Endothelial cell of umbilical vein (primary cell): ENCODE measurements at regions not wholly inside any gene's neighbourhood (a gene's known extent, or its start where the extent isn't known, plus 50 kb on each side); places are given as distances from the start of the nearest gene placed in this dataset.

ENCODE experiments used
- BruUV-seq: library from RNA; stranded (reverse); fragments of 400-500 nt; replicated peaks from 2 replicates; lab custom pipeline; 2021; lab: Mats Ljungman, UMichigan
- CTCF ChIA-PET: fragments of 300-600, 350-600 bp; sonication (Branson Sonifier 250); formaldehyde crosslinking; loops from one replicate; lab custom pipeline; 2021; ENCODE audit warnings: antibody characterized with exemption, inconsistent platforms; lab: Charles Lee
- POLR2A ChIA-PET: fragments of 300-600, 350-600 bp; sonication (Branson Sonifier 250); formaldehyde crosslinking; loops from one replicate; lab custom pipeline; 2021; ENCODE audit warnings: antibody characterized with exemption, inconsistent platforms; lab: Charles Lee
- DNase-seq: peaks from one replicate; pipeline ENCODE4 v3.0.0-alpha.2; 2011; ENCODE audit warnings: low read depth, low spot score
- FAIRE-seq: peaks from 2 replicates; lab custom pipeline; 2011; peaks lifted over from hg19 to GRCh38; lab: Jason Lieb, UNC
- H2AFZ ChIP-seq: 2 replicates; pipeline ENCODE4 v1.6.0; 2012; ENCODE audit warnings: low read depth, low read length, control low read depth, inconsistent platforms
- H3K27ac ChIP-seq: 2 replicates; pipeline ENCODE4 v1.5.1; 2011; ENCODE audit warnings: low read depth, mild to moderate bottlenecking, control low read depth, low read length, moderate library complexity; ENCODE audit not compliant: insufficient read depth
- H3K27me3 ChIP-seq, 2 experiments: 2 replicates each; pipeline versions ENCODE4 v1.6.0 to v1.6.1; 2011; ENCODE audit warnings: low read length in 2 of 2, mixed read lengths in 1 of 2; ENCODE audit not compliant: control insufficient read depth in 2 of 2, insufficient read depth in 2 of 2
- H3K36me3 ChIP-seq, 2 experiments: 2 replicates in 1 of 2; 3 replicates in 1 of 2; pipeline ENCODE4 v1.5.1; 2011; ENCODE audit warnings: low read length in 2 of 2, mild to moderate bottlenecking in 1 of 2, moderate library complexity in 1 of 2; ENCODE audit not compliant: control insufficient read depth in 2 of 2, insufficient read depth in 2 of 2; ENCODE audit errors: extremely low read depth in 1 of 2
- H3K4me1 ChIP-seq: 3 replicates; pipeline ENCODE4 v1.5.1; 2011; ENCODE audit warnings: mild to moderate bottlenecking, low read length; ENCODE audit not compliant: control insufficient read depth, insufficient read depth; ENCODE audit errors: extremely low read depth
- H3K4me2 ChIP-seq: 2 replicates; pipeline ENCODE4 v1.6.1; 2011; ENCODE audit warnings: low read length, control low read depth, mixed read lengths; ENCODE audit not compliant: insufficient read depth
- H3K4me3 ChIP-seq, 3 experiments: fragments of 200-600 bp in 1 of 3; sonication (generic), shearing (Covaris generic) in 1 of 3; replicated peaks in 1 of 3; 2 replicates each; pipeline ENCODE4 v1.5.1; 2011 to 2016; ENCODE audit warnings: control low read depth in 3 of 3, low read length in 3 of 3, mild to moderate bottlenecking in 2 of 3, inconsistent platforms in 1 of 3, low read depth in 1 of 3, moderate library complexity in 1 of 3; ENCODE audit not compliant: insufficient read depth in 1 of 3
- H3K79me2 ChIP-seq: 2 replicates; pipeline ENCODE4 v1.6.0; 2012; ENCODE audit warnings: low read length, inconsistent platforms; ENCODE audit not compliant: control insufficient read depth, insufficient read depth
- H3K9ac ChIP-seq: replicated peaks from 2 replicates; pipeline ENCODE3; 2011; ENCODE audit warnings: low read length, control low read depth; ENCODE audit not compliant: insufficient read depth; ENCODE audit errors: extremely low read depth
- H3K9me1 ChIP-seq: replicated peaks from 3 replicates; pipeline ENCODE4 v1.6.0; 2011; ENCODE audit warnings: mild to moderate bottlenecking, low read length; ENCODE audit not compliant: control insufficient read depth, insufficient read depth; ENCODE audit errors: extremely low read depth
- H3K9me3 ChIP-seq: replicated peaks from 2 replicates; pipeline ENCODE4 v1.5.1; 2012; ENCODE audit warnings: low read length, inconsistent platforms; ENCODE audit not compliant: control insufficient read depth, insufficient read depth
- H4K20me1 ChIP-seq: replicated peaks from 2 replicates; pipeline ENCODE3; 2011; ENCODE audit warnings: mild to moderate bottlenecking, low read length; ENCODE audit not compliant: control insufficient read depth, insufficient read depth; ENCODE audit errors: extremely low read depth
- CTCF ChIP-seq, 2 donors: IDR thresholded peaks; 1 replicate in 1 of 2; 2 replicates in 1 of 2; pipeline ENCODE4 v1.5.1; 2011; ENCODE audit warnings: low read length in 2 of 2, mild to moderate bottlenecking in 2 of 2, moderate library complexity in 2 of 2, control low read depth in 1 of 2, inconsistent platforms in 1 of 2, low read depth in 1 of 2; ENCODE audit not compliant: insufficient read depth in 1 of 2; ENCODE audit errors: extremely low read depth in 1 of 2
- EZH2 ChIP-seq: IDR thresholded peaks from 2 replicates; pipeline ENCODE4 v1.6.1; 2012; ENCODE audit warnings: borderline replicate concordance, low read depth, mild to moderate bottlenecking, moderate library complexity, low read length, inconsistent platforms; ENCODE audit not compliant: severe bottlenecking
- FOS ChIP-seq: IDR thresholded peaks from 2 replicates; pipeline ENCODE4 v1.6.1; 2011; ENCODE audit warnings: mild to moderate bottlenecking, low read length, moderate library complexity, borderline replicate concordance; ENCODE audit not compliant: insufficient read depth
- GATA2 ChIP-seq: IDR thresholded peaks from 2 replicates; pipeline ENCODE4 v1.7.0; 2011; ENCODE audit warnings: low read depth, mild to moderate bottlenecking, moderate library complexity, mixed read lengths, low read length; ENCODE audit not compliant: insufficient read length, insufficient read depth
- JUN ChIP-seq: IDR thresholded peaks from 2 replicates; pipeline ENCODE4 v1.6.1; 2011; ENCODE audit warnings: borderline replicate concordance, low read depth; ENCODE audit not compliant: insufficient read length, insufficient read depth
- MAX ChIP-seq: IDR thresholded peaks from 2 replicates; pipeline ENCODE4 v1.6.1; 2011; ENCODE audit not compliant: insufficient read depth, insufficient read length
- POLR2A ChIP-seq: IDR thresholded peaks from 2 replicates; pipeline ENCODE4 v1.6.1; 2012; ENCODE audit warnings: low read depth, mild to moderate bottlenecking, control low read depth, low read length
- POLR2AphosphoS5 ChIP-seq: IDR thresholded peaks from 2 replicates; pipeline ENCODE4 v1.6.1; 2012; ENCODE audit warnings: low read depth, mild to moderate bottlenecking, control low read depth, low read length, moderate library complexity; ENCODE audit not compliant: insufficient read depth
- dilution Hi-C: fragments of 300-500 bp; cut with MboI; formaldehyde crosslinking; loops from one replicate; pipeline ENCODE4 v1.15.0; 2019; ENCODE audit warnings: low sequenced_read_pairs; ENCODE audit not compliant: extremely low pct_ligation_motif_present
- intact Hi-C: fragments of 100-400 bp; cut with micrococcal nuclease; formaldehyde crosslinking; loops from one replicate; pipeline ENCODE4 v1.10.0; 2022

GRCh38 chr6:137660296-137660731 lies 166.1 kb upstream of the OLIG3 start:
- Histone ChIP-seq H3K4me3 (no peak overlapping the region), H3K9me3 (no peaks in the 10 kb centered on the region), H3K4me2 (no peak overlapping the region), H3K4me1 (no peaks in the 10 kb centered on the region), H3K27ac (no peak overlapping the region), H4K20me1 (no peaks in the 10 kb centered on the region), H3K36me3 (no peaks in the 10 kb centered on the region), H3K9me1 (no peaks in the 10 kb centered on the region), H3K79me2 (no peaks in the 10 kb centered on the region), H3K9ac (no peak overlapping the region), H3K27me3 (peaks cover 3 to 10% of the 10 kb centered on the region in 2 experiments), H2AFZ (no peak overlapping the region)
- FAIRE-seq: no peak
- DNase-seq: no peak
- ChIA-PET POLR2A (no interaction called here), CTCF (interaction anchor here (1.0 to 3.1 kb wide), 6 partner anchors 9 to 344 kb away, joined by 3 to 22 read pairs (median 6); no protein-coding TSS in a partner anchor)
- intact Hi-C loops (no loop called here), dilution Hi-C loops (no loop called here)
- BruUV-seq: no TSS peak
- TF ChIP-seq MAX (no peak), FOS (no peak), JUN (no peak), POLR2A (no peak), POLR2AphosphoS5 (no peak), GATA2 (no peak), EZH2 (no peak), CTCF (IDR thresholded peaks at IDR 0.05; ENCODE audit: extremely low read depth in 1 of 2, insufficient read depth in 1 of 2, low read depth in 1 of 2, low read length in 2 of 2) (no peak)
